HG03066 (cell line): ENCODE measurements at regions not wholly inside any gene's neighbourhood (a gene's known extent, or its start where the extent isn't known, plus 50 kb on each side); places are given as distances from the start of the nearest gene placed in this dataset.

Experiments
- ATAC-seq: cut with Tn5 transposase; IDR thresholded peaks from one replicate; pipeline ENCODE4 v1.9.1; 2021; ENCODE audit warnings: low read depth; ENCODE audit not compliant: unreplicated experiment

GRCh38 chr20:7226156-7226555, 458.7 kb downstream of the BMP2 start:
- ATAC-seq = no peak

GRCh38 chr20:7231303-7231702, 463.8 kb downstream of the BMP2 start:
- ATAC-seq = peak; percentile 73

GRCh38 chr20:7232796-7233195, 465.3 kb downstream of the BMP2 start:
- no peak for ATAC-seq

- ATAC-seq = no peak
Measured at GRCh38 chr20:7237251-7237650, 469.8 kb downstream of the BMP2 start.

GRCh38 chr20:7240490-7240889, 473.0 kb downstream of the BMP2 start:
- ATAC-seq = no peak

- ATAC-seq = no peak
Measured at GRCh38 chr20:7248281-7249201, 481.1 kb downstream of the BMP2 start.

- no peak for ATAC-seq
Measured at GRCh38 chr20:7250337-7250736, 482.9 kb downstream of the BMP2 start.

GRCh38 chr20:7257099-7257498, 489.6 kb downstream of the BMP2 start:
- ATAC-seq = no peak

- ATAC-seq = no peak
Measured at GRCh38 chr20:7257692-7258466, 490.4 kb downstream of the BMP2 start.

- no peak for ATAC-seq
Measured at GRCh38 chr20:7262803-7263202, 495.3 kb downstream of the BMP2 start.

- ATAC-seq = no peak
Measured at GRCh38 chr20:7264137-7264536, 496.7 kb downstream of the BMP2 start.

GRCh38 chr20:7269452-7269851, 502.0 kb downstream of the BMP2 start:
- ATAC-seq = no peak

GRCh38 chr20:7272512-7272911, 505.0 kb downstream of the BMP2 start:
- no peak for ATAC-seq

GRCh38 chr20:7274870-7275269, 507.4 kb downstream of the BMP2 start:
- no peak for ATAC-seq

GRCh38 chr20:7275645-7276237, 508.3 kb downstream of the BMP2 start:
- ATAC-seq = no peak

- ATAC-seq = no peak
Measured at GRCh38 chr20:7285918-7286556, 518.6 kb downstream of the BMP2 start.

GRCh38 chr20:7291323-7291943, 523.9 kb downstream of the BMP2 start:
- ATAC-seq = no peak

GRCh38 chr20:7291946-7292345, 524.5 kb downstream of the BMP2 start:
- ATAC-seq = no peak

- no peak for ATAC-seq
Measured at GRCh38 chr20:7294816-7295360, 527.4 kb downstream of the BMP2 start.

GRCh38 chr20:7301807-7302206, 534.3 kb downstream of the BMP2 start:
- ATAC-seq = no peak
